ENCODE measurements at regions not wholly inside any gene's neighbourhood (a gene's known extent, or its start where the extent isn't known, plus 50 kb on each side); places are given as distances from the start of the nearest gene placed in this dataset.
"Not testable (repeated sequence)": the region's sequence is repeated elsewhere in the genome, so short reads cannot be mapped to it uniquely, and the experiment has no call there.

DNA sequence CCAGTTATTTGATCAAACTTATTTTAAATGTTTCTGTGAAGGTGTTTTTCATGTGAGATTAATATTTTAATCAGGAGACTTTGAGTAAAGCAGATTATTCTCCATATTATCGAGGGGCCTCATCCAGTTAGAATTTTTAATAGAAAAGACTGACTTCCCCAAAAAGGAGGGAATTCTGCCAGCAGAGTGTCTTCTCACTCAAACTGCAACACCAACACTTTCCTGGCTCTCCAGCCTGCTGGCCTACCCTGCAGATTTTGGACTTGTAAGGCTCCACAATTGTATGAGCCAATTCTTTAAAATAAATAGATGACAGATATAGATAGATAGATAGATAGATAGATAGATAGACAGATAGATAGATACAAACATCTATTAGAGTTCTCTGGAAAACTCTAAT lies 155.7 kb downstream of the SEC23A start:
- TF ChIP-seq, protein P1, sequence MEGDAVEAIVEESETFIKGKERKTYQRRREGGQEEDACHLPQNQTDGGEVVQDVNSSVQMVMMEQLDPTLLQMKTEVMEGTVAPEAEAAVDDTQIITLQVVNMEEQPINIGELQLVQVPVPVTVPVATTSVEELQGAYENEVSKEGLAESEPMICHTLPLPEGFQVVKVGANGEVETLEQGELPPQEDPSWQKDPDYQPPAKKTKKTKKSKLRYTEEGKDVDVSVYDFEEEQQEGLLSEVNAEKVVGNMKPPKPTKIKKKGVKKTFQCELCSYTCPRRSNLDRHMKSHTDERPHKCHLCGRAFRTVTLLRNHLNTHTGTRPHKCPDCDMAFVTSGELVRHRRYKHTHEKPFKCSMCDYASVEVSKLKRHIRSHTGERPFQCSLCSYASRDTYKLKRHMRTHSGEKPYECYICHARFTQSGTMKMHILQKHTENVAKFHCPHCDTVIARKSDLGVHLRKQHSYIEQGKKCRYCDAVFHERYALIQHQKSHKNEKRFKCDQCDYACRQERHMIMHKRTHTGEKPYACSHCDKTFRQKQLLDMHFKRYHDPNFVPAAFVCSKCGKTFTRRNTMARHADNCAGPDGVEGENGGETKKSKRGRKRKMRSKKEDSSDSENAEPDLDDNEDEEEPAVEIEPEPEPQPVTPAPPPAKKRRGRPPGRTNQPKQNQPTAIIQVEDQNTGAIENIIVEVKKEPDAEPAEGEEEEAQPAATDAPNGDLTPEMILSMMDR (IDR thresholded peaks at IDR 0.05): no peak
- no peak for DNase-seq
- no peaks in the 10 kb centered on the region for H3K27me3 ChIP-seq
- H3K4me1 ChIP-seq: no peaks in the 10 kb centered on the region
- H3K9me3 ChIP-seq: no peaks in the 10 kb centered on the region
- H3K9ac ChIP-seq (ENCODE audit: low read depth in 2 of 2, low read length in 2 of 2): no peak overlapping the region
- no peak overlapping the region for H3K27ac ChIP-seq
- no peaks in the 10 kb centered on the region for H3K36me3 ChIP-seq
- intact Hi-C loops (cut with DNase I): no loop called here
- no peak overlapping the region for H3K4me3 ChIP-seq

DNA sequence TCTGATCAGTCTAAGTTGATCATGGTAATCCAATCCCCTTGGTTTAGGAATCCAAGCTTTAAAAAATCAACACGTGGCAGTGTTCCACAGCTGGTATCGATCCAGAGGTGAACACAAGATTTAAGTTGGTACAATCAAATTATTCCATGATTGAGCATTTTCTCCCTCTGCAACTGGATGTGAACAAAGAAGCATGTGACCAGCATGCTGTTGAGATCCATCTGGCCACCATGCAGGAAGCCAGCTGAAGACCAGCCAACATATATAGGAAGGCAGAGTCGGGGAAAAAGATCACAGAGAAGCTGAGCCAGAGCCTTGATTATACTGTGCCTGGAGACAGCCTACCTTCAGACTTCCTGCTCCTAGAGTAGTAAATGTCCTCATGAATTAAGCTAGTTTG lies 158.3 kb downstream of the SEC23A start:
- H3K36me3 ChIP-seq: no peaks in the 10 kb centered on the region
- intact Hi-C loops (cut with DNase I): no loop called here
- H3K4me3 ChIP-seq: no peak overlapping the region
- DNase-seq: no peak
- no peaks in the 10 kb centered on the region for H3K4me1 ChIP-seq
- H3K9me3 ChIP-seq: no peaks in the 10 kb centered on the region
- H3K9ac ChIP-seq (ENCODE audit: low read depth in 2 of 2, low read length in 2 of 2): no peak overlapping the region
- no peak overlapping the region for H3K27ac ChIP-seq
- no peaks in the 10 kb centered on the region for H3K27me3 ChIP-seq
- TF ChIP-seq, protein P1 (IDR thresholded peaks at IDR 0.05): no peak

DNA sequence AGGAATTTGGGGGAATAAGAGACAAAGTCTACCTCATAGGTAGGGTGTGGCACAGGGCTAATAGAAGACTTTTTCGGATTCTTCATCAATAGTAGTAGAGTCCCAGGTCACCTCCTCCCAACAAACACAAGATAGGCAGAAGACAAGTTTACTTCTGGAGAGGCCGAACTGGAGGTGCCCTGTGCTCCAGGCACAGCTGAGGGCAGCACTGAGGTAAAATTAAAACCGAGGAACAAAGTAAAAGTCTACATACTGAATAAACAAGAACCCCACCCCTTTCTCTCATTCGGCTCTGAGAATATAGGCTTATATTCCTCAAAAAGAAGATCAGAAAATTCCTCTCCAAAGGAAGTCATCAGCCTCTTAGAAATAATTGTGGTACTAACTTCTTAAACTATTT lies 161.5 kb downstream of the SEC23A start:
- no peak overlapping the region for H3K4me3 ChIP-seq
- no peaks in the 10 kb centered on the region for H3K36me3 ChIP-seq
- DNase-seq: no peak
- H3K27ac ChIP-seq: no peak overlapping the region
- no peaks in the 10 kb centered on the region for H3K27me3 ChIP-seq
- intact Hi-C loops (cut with DNase I): no loop called here
- no peaks in the 10 kb centered on the region for H3K9me3 ChIP-seq
- TF ChIP-seq, protein P1 (IDR thresholded peaks at IDR 0.05): no peak
- H3K4me1 ChIP-seq: no peaks in the 10 kb centered on the region
- no peak overlapping the region for H3K9ac ChIP-seq (ENCODE audit: low read depth in 2 of 2, low read length in 2 of 2)

DNA sequence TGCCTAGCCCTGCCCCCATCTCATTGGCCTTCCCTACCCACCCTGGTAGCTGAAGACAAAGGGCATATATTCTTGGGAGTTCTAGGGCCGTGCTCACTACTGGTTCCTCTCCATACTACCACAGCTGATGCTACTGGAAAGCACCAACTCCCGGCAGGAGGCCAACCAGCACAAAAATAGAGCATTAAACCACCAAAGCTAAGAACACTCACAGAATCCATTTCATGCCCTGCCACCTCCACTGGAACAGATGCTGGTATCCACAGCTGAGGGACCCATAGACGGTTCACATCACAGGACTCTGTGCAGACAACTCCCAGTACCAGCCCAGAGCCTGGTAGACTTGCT lies 170.4 kb downstream of the SEC23A start:
- H3K27ac ChIP-seq; H3K9ac ChIP-seq (ENCODE audit: low read depth in 2 of 2, low read length in 2 of 2); DNase-seq; H3K27me3 ChIP-seq; H3K4me1 ChIP-seq; intact Hi-C loops (cut with DNase I); H3K4me3 ChIP-seq; H3K9me3 ChIP-seq; H3K36me3 ChIP-seq: not testable (repeated sequence)

DNA sequence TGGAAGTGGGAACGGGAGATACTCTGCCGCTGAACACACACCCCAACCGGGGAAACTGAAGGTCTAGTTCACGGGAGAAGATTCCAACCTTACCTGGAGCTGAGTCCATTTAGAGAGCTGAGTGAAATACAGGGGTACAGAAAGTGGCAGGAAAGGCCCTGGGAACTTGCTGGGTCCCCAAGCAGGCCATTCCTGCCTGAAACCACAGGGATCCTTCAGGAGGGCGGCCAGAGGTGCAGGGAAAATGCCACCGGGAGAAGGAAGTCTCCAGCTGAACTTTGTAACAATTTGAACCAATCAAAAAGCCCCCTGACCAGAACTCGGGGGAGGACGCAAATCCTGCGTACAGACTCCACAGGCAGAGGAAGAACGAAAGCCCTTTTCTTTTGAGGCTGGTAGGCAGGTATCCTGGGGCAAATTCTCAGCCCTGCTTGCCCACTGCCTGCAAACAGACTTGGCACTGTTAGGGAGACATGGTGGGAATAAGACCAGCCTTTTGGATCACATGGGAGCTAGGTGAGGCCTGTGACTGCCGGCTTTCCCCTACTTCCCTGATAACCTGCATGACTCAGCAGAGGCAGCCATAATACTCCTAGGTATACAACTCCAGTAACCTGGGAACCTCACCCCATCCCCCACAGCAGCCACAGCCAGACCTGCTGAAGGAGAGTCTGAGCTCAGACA lies 170.9 kb downstream of the SEC23A start:
- TF ChIP-seq, protein P1 (IDR thresholded peaks at IDR 0.05): no peak
- no peak for DNase-seq
- no peaks in the 10 kb centered on the region for H3K4me1 ChIP-seq
- no peak overlapping the region for H3K9ac ChIP-seq (ENCODE audit: low read depth in 2 of 2, low read length in 2 of 2)
- intact Hi-C loops (cut with DNase I): no loop called here
- H3K36me3 ChIP-seq: no peaks in the 10 kb centered on the region
- no peak overlapping the region for H3K4me3 ChIP-seq
- no peaks in the 10 kb centered on the region for H3K9me3 ChIP-seq
- H3K27ac ChIP-seq: no peak overlapping the region
- H3K27me3 ChIP-seq: no peaks in the 10 kb centered on the region

DNA sequence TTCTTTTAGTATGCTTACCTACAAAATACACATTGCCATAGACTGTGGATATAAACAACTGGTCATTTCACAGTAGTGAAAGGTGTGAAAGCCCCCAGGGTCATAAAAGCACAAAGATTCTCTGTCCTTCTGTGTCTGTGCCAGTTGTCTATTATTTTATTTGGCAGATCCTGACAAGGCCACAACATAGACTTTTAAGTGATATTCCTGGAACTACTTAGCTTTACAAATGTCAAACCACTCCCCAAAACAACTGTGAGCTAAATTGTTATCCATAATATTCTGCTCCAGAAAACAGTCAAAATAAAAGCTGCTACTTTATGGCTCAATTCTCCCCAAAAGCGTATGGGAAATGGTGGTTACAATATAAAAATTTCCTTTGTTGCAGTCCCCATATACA lies 172.1 kb downstream of the SEC23A start:
- Histone ChIP-seq H3K36me3 (no peaks in the 10 kb centered on the region), H3K9ac (ENCODE audit: low read depth in 2 of 2, low read length in 2 of 2) (no peak overlapping the region), H3K4me1 (no peaks in the 10 kb centered on the region), H3K4me3 (no peak overlapping the region), H3K9me3 (no peaks in the 10 kb centered on the region), H3K27me3 (no peaks in the 10 kb centered on the region), H3K27ac (no peak overlapping the region)
- no peak for DNase-seq
- intact Hi-C loops (cut with DNase I): no loop called here
- TF ChIP-seq, protein P1 (IDR thresholded peaks at IDR 0.05): no peak
